Activated T-helper 17 cell treated with anti-CD3 and anti-CD28 coated beads, Interleukin-2, amount 50 U/mL, for 72 hours (primary cell): ENCODE measurements at regions not wholly inside any gene's neighbourhood (a gene's known extent, or its start where the extent isn't known, plus 50 kb on each side); places are given as distances from the start of the nearest gene placed in this dataset.

Source experiments
- ATAC-seq: fragments of 150-1000 bp; cut with Tn5 transposase; replicated peaks from 2 replicates; pipeline ENCODE4 v1.10.0; 2021; ENCODE audit warnings: mild to moderate bottlenecking, moderate library complexity
- H3K27ac Mint-ChIP-seq: one replicate; pipeline ENCODE4 v1.8.0; 2022; ENCODE audit warnings: mixed read lengths
- H3K27me3 Mint-ChIP-seq: one replicate; pipeline ENCODE4 v1.8.0; 2022; ENCODE audit warnings: mixed read lengths
- H3K36me3 Mint-ChIP-seq: one replicate; pipeline ENCODE4 v1.8.0; 2022; ENCODE audit warnings: low read depth, mild to moderate bottlenecking, mixed read lengths
- H3K4me1 Mint-ChIP-seq: one replicate; pipeline ENCODE4 v1.8.0; 2022; ENCODE audit warnings: mixed read lengths
- H3K4me3 Mint-ChIP-seq: one replicate; pipeline ENCODE4 v1.8.0; 2022; ENCODE audit warnings: mild to moderate bottlenecking, mixed read lengths
- H3K9me3 Mint-ChIP-seq: one replicate; pipeline ENCODE4 v1.8.0; 2022; ENCODE audit warnings: mixed read lengths

- Mint-ChIP-seq H3K36me3 (no peaks in the 10 kb centered on the region), H3K4me3 (no peak overlapping the region), H3K27me3 (no peaks in the 10 kb centered on the region), H3K9me3 (no peaks in the 10 kb centered on the region), H3K4me1 (no peaks in the 10 kb centered on the region), H3K27ac (no peak overlapping the region)
- no peak for ATAC-seq
Measured at GRCh38 chrX:109943092-109943739, 59.7 kb upstream of the TMEM164 start.

DNA sequence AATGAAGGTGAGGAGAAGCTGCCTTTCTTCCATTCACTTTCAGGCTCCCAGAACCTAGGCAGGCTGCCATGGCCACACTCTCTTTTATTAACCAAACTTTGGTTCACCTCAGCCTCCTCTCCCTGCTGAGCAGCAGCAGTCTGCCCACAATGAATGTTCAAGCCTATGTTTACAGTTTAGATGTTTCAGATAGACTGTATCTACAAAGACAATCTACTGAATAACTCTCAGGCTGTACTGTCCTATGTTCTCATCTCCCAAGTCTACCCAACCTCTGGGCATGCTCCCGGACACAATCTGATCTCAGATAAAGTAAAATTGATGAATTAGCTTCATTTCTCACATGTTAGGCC lies 59.2 kb upstream of the TMEM164 start:
- Mint-ChIP-seq H3K27me3 (no peaks in the 10 kb centered on the region), H3K4me1 (no peaks in the 10 kb centered on the region), H3K4me3 (no peak overlapping the region), H3K36me3 (no peaks in the 10 kb centered on the region), H3K9me3 (no peaks in the 10 kb centered on the region), H3K27ac (no peak overlapping the region)
- no peak for ATAC-seq

DNA sequence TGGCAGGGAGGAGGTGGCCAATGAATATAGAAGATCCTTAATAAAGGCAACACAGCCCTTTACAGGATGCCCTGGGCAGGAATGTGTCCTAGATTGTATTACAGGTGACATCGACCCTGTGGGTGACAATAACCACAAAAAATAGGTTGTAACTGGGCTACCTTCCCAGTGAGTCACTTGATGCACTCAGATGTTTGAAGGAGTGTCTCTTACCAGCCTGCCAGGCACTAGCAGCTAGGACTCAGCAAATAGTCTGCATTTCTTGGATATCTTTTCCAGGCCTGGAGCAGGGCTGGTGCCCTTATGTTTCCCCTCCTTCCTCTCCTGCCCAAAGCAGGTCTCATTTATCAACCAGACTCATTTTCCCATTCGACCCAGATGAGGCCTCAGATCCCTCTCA lies 50.9 kb upstream of the TMEM164 start:
- H3K27ac Mint-ChIP-seq, result no peak overlapping the region
- no peaks in the 10 kb centered on the region for H3K36me3 Mint-ChIP-seq
- ATAC-seq, result no peak
- no peak overlapping the region for H3K4me3 Mint-ChIP-seq
- peaks cover 6% of the 10 kb centered on the region for H3K4me1 Mint-ChIP-seq
- H3K27me3 Mint-ChIP-seq, result no peaks in the 10 kb centered on the region
- H3K9me3 Mint-ChIP-seq, result no peaks in the 10 kb centered on the region

DNA sequence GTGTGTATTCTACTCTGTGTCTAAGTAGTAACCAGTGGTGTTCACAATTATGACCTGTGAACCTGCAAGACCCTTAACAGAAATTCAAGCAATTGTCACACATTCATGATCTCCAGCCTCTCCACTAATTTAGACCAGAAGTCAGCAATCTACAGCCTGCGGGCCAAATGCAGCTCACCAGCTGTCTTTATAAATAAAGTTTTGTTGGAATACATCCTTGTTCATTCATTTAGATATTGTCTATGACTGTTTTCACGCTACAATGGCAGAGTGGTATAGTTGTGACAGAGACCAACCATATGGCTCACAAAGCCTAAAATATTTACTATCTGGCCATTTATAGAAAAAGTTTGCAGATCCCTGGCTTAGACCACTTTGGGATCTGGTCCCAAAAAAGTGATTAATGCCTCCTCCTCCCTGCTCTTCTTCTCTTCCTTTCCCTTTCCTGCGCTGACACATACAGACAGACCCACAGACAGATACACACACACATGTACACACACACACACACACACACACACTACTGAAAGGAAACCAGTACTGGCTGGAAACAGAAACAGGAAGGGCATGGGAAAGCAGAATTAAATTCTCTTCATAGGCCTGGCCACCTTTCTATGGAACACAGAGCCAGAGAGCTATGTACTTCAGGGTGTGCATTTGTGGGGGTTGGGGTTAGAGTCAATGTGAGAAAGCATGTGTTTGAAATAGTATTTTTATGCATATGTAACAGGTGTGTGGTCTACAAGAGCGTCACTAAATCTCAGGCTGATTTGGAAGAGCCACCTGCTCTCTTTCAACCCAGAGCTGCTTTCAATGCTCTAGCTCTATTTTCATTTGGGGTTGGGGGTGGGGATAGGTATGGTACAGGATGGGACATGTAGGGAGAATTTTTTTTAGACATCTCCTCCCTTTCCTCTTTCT lies 49.7 kb upstream of the TMEM164 start:
- Mint-ChIP-seq H3K27me3 (no peaks in the 10 kb centered on the region), H3K27ac (no peak overlapping the region), H3K36me3 (no peaks in the 10 kb centered on the region), H3K4me1 (peaks cover 6% of the 10 kb centered on the region), H3K4me3 (no peak overlapping the region), H3K9me3 (no peaks in the 10 kb centered on the region)
- no peak for ATAC-seq
